ENCODE measurements at regions not wholly inside any gene's neighbourhood (a gene's known extent, or its start where the extent isn't known, plus 50 kb on each side); places are given as distances from the start of the nearest gene placed in this dataset.
"Not testable (repeated sequence)": the region's sequence is repeated elsewhere in the genome, so short reads cannot be mapped to it uniquely, and the experiment has no call there.

- H3K27ac ChIP-seq (ENCODE audit: low read length); intact Hi-C loops (cut with micrococcal nuclease; ENCODE audit: unreplicated experiment); H3K4me3 ChIP-seq (ENCODE audit: low read depth in 2 of 2, low read length in 2 of 2); H3K36me3 ChIP-seq (ENCODE audit: control insufficient read depth, insufficient read depth, low read length); ATAC-seq; CTCF ChIA-PET; POLR2A ChIA-PET; DNase-seq (ENCODE audit: low read depth, low spot score); BruUV-seq (replicated peaks); H3K27me3 ChIP-seq (ENCODE audit: control insufficient read depth, insufficient read depth, low read length); H3K9me3 ChIP-seq (ENCODE audit: control insufficient read depth, insufficient read depth, low read depth, low read length); in situ Hi-C loops (cut with HindIII; ENCODE audit: low pct_unique_long_range_greater_than_20kb, low sequenced_read_pairs); H3K4me1 ChIP-seq (ENCODE audit: control insufficient read depth, insufficient read depth, low read length): not testable (repeated sequence)
Measured at GRCh38 chr7:150139840-150140239, 183.3 kb upstream of the LRRC61 start.

DNA sequence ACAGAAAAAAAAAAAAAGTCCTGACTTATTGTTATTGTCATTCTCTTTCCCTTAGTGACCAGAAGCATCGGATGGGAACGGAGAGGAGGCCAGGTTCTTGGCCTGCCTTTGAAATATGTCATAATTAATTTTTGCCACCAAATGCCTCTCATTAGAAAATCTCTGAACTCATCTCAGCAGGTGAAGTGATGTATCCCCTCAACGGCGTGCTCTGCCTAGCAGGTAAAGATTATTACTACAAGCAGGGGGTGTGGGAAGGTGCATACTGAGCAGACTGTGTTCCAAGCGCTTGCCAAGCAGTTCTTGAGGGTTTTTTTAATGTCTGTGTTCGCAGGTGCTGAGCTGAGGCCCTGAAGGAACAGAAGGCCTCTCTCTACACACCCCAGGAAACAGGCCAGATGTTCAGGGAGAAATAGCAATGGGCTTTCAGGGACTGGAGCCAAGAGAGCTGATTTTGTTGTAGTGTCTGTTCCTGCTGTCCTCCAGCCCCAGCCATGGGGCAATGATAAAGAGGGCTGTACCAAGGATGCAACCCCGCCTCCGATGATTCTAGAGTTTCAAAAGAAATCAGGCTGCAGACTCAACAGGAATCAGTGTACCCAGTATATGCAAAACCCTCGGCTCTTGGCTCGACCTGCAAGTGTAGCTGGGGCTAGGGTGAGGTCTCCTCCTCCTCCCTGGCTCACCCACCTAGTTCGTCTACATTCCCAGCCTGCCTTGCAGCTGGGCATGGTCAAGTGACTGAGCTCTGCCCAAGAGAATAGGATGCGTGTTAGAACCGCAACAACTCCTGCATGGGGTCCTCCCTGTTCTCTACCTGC lies 181.4 kb upstream of the LRRC61 start:
- H3K4me1 ChIP-seq (ENCODE audit: control insufficient read depth, insufficient read depth, low read length); ATAC-seq; H3K36me3 ChIP-seq (ENCODE audit: control insufficient read depth, insufficient read depth, low read length); BruUV-seq (replicated peaks); H3K9me3 ChIP-seq (ENCODE audit: control insufficient read depth, insufficient read depth, low read depth, low read length); H3K27ac ChIP-seq (ENCODE audit: low read length); H3K4me3 ChIP-seq (ENCODE audit: low read depth in 2 of 2, low read length in 2 of 2); intact Hi-C loops (cut with micrococcal nuclease; ENCODE audit: unreplicated experiment); in situ Hi-C loops (cut with HindIII; ENCODE audit: low pct_unique_long_range_greater_than_20kb, low sequenced_read_pairs); H3K27me3 ChIP-seq (ENCODE audit: control insufficient read depth, insufficient read depth, low read length); DNase-seq (ENCODE audit: low read depth, low spot score); CTCF ChIA-PET; POLR2A ChIA-PET: not testable (repeated sequence)

GRCh38 chr7:150146124-150146523 lies 177.0 kb upstream of the LRRC61 start:
- H3K9me3 ChIP-seq (ENCODE audit: control insufficient read depth, insufficient read depth, low read depth, low read length); in situ Hi-C loops (cut with HindIII; ENCODE audit: low pct_unique_long_range_greater_than_20kb, low sequenced_read_pairs); CTCF ChIA-PET; DNase-seq (ENCODE audit: low read depth, low spot score); H3K27me3 ChIP-seq (ENCODE audit: control insufficient read depth, insufficient read depth, low read length); POLR2A ChIA-PET; H3K4me3 ChIP-seq (ENCODE audit: low read depth in 2 of 2, low read length in 2 of 2); intact Hi-C loops (cut with micrococcal nuclease; ENCODE audit: unreplicated experiment); BruUV-seq (replicated peaks); H3K36me3 ChIP-seq (ENCODE audit: control insufficient read depth, insufficient read depth, low read length); H3K4me1 ChIP-seq (ENCODE audit: control insufficient read depth, insufficient read depth, low read length); H3K27ac ChIP-seq (ENCODE audit: low read length); ATAC-seq: not testable (repeated sequence)

DNA sequence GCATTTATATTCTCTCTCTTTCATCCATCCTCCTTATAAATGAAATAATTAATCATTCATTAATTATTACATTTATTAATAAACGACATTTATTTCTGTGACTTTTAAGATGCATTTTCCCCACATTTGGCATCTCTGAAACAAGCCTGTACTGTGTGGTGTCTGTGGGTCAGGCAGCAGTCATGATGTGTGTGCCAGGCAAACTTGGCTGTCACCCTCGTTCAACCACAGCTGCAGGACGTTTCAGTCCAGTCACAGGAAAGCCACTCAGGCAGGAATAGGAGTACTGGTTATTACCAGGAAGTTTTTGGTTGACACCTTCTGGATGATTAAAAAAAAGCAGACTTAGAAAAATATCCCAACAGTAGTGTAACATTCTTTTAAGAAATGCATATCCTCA lies 175.6 kb upstream of the LRRC61 start:
- intact Hi-C loops (cut with micrococcal nuclease; ENCODE audit: unreplicated experiment): not testable (repeated sequence)

GRCh38 chr7:150156015-150156414 lies 167.1 kb upstream of the LRRC61 start:
- BruUV-seq (replicated peaks); H3K27me3 ChIP-seq (ENCODE audit: control insufficient read depth, insufficient read depth, low read length); POLR2A ChIA-PET; CTCF ChIA-PET; H3K9me3 ChIP-seq (ENCODE audit: control insufficient read depth, insufficient read depth, low read depth, low read length); H3K4me1 ChIP-seq (ENCODE audit: control insufficient read depth, insufficient read depth, low read length); in situ Hi-C loops (cut with HindIII; ENCODE audit: low pct_unique_long_range_greater_than_20kb, low sequenced_read_pairs); H3K4me3 ChIP-seq (ENCODE audit: low read depth in 2 of 2, low read length in 2 of 2); ATAC-seq; H3K36me3 ChIP-seq (ENCODE audit: control insufficient read depth, insufficient read depth, low read length); intact Hi-C loops (cut with micrococcal nuclease; ENCODE audit: unreplicated experiment); H3K27ac ChIP-seq (ENCODE audit: low read length); DNase-seq (ENCODE audit: low read depth, low spot score): not testable (repeated sequence)

More for the DNA sequence above, 175.6 kb upstream of the LRRC61 start:
- H3K4me1 ChIP-seq (ENCODE audit: control insufficient read depth, insufficient read depth, low read length); H3K27me3 ChIP-seq (ENCODE audit: control insufficient read depth, insufficient read depth, low read length); H3K27ac ChIP-seq (ENCODE audit: low read length); BruUV-seq (replicated peaks); H3K9me3 ChIP-seq (ENCODE audit: control insufficient read depth, insufficient read depth, low read depth, low read length); ATAC-seq; in situ Hi-C loops (cut with HindIII; ENCODE audit: low pct_unique_long_range_greater_than_20kb, low sequenced_read_pairs); H3K4me3 ChIP-seq (ENCODE audit: low read depth in 2 of 2, low read length in 2 of 2); H3K36me3 ChIP-seq (ENCODE audit: control insufficient read depth, insufficient read depth, low read length); DNase-seq (ENCODE audit: low read depth, low spot score); CTCF ChIA-PET: not testable (repeated sequence)
- POLR2A ChIA-PET: interaction anchor here (0.6 kb wide), 1 partner anchor 201 kb away, joined by 5 read pairs; no protein-coding TSS in a partner anchor

GRCh38 chr7:150158696-150159095 lies 164.5 kb upstream of the LRRC61 start:
- H3K4me3 ChIP-seq (ENCODE audit: low read depth in 2 of 2, low read length in 2 of 2); BruUV-seq (replicated peaks); DNase-seq (ENCODE audit: low read depth, low spot score); ATAC-seq; CTCF ChIA-PET; H3K9me3 ChIP-seq (ENCODE audit: control insufficient read depth, insufficient read depth, low read depth, low read length); H3K27me3 ChIP-seq (ENCODE audit: control insufficient read depth, insufficient read depth, low read length); intact Hi-C loops (cut with micrococcal nuclease; ENCODE audit: unreplicated experiment); in situ Hi-C loops (cut with HindIII; ENCODE audit: low pct_unique_long_range_greater_than_20kb, low sequenced_read_pairs); POLR2A ChIA-PET; H3K36me3 ChIP-seq (ENCODE audit: control insufficient read depth, insufficient read depth, low read length); H3K4me1 ChIP-seq (ENCODE audit: control insufficient read depth, insufficient read depth, low read length); H3K27ac ChIP-seq (ENCODE audit: low read length): not testable (repeated sequence)

GRCh38 chr7:150169515-150169914 lies 153.6 kb upstream of the LRRC61 start:
- H3K4me1 ChIP-seq (ENCODE audit: control insufficient read depth, insufficient read depth, low read length); H3K9me3 ChIP-seq (ENCODE audit: control insufficient read depth, insufficient read depth, low read depth, low read length); DNase-seq (ENCODE audit: low read depth, low spot score); CTCF ChIA-PET; H3K27ac ChIP-seq (ENCODE audit: low read length); H3K4me3 ChIP-seq (ENCODE audit: low read depth in 2 of 2, low read length in 2 of 2); BruUV-seq (replicated peaks); ATAC-seq; H3K27me3 ChIP-seq (ENCODE audit: control insufficient read depth, insufficient read depth, low read length); intact Hi-C loops (cut with micrococcal nuclease; ENCODE audit: unreplicated experiment); in situ Hi-C loops (cut with HindIII; ENCODE audit: low pct_unique_long_range_greater_than_20kb, low sequenced_read_pairs); POLR2A ChIA-PET; H3K36me3 ChIP-seq (ENCODE audit: control insufficient read depth, insufficient read depth, low read length): not testable (repeated sequence)

All from Panc1 (cell line).